ENCODE measurements at regions not wholly inside any gene's neighbourhood (a gene's known extent, or its start where the extent isn't known, plus 50 kb on each side); places are given as distances from the start of the nearest gene placed in this dataset.
A peak's percentile ranks its signal among the peaks of the same experiment; 100 is the strongest.

DNA sequence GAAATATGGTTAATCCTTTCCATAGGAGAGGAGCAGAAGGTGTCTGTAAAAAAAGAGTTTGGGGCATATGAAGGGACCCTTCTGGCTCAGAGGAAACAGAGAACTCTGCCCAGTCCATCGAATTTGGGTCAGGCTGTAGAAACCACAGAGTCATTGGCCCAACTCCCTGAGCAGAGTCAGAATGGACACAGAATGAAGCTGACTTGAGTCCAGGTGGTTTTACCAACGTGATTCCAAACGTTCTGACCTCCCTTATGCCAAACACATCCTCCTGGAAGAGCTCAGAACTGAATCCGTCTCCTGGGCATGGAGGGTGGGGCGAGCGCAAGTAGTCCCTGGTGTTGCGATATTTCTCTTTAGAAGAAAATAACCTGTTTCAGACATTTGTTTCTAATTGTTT lies 138.8 kb downstream of the DAD1 start:
- Histone ChIP-seq H3K27me3 (ENCODE audit: control insufficient read depth, insufficient read depth, low read length) (no peaks in the 10 kb centered on the region), H3K4me3 (ENCODE audit: low read length) (no peak overlapping the region), H3K4me1 (ENCODE audit: control insufficient read depth, insufficient read depth, low read length) (no peaks in the 10 kb centered on the region), H3K9me3 (ENCODE audit: control insufficient read depth, low read depth, low read length) (no peaks in the 10 kb centered on the region), H3K27ac (ENCODE audit: low read length) (no peak overlapping the region), H3K36me3 (ENCODE audit: control insufficient read depth, insufficient read depth, low read length) (no peaks in the 10 kb centered on the region)
- no CpG with 5 or more reads among the region's 7 CpGs for WGBS (ENCODE audit: insufficient coverage, low lambda C conversion rate)
- no peak for DNase-seq

GRCh38 chr14:22449600-22449905 lies 139.5 kb downstream of the DAD1 start:
- DNase-seq = no peak
- H3K4me3 ChIP-seq (ENCODE audit: low read length) = no peak overlapping the region
- H3K4me1 ChIP-seq (ENCODE audit: control insufficient read depth, insufficient read depth, low read length) = no peaks in the 10 kb centered on the region
- WGBS (ENCODE audit: insufficient coverage, low lambda C conversion rate) = no CpG with 5 or more reads among the region's 2 CpGs
- no peaks in the 10 kb centered on the region for H3K27me3 ChIP-seq (ENCODE audit: control insufficient read depth, insufficient read depth, low read length)
- H3K27ac ChIP-seq (ENCODE audit: low read length) = no peak overlapping the region
- no peaks in the 10 kb centered on the region for H3K36me3 ChIP-seq (ENCODE audit: control insufficient read depth, insufficient read depth, low read length)
- no peaks in the 10 kb centered on the region for H3K9me3 ChIP-seq (ENCODE audit: control insufficient read depth, low read depth, low read length)

GRCh38 chr14:22448905-22449599 lies 140.0 kb downstream of the DAD1 start:
- H3K27me3 ChIP-seq (ENCODE audit: control insufficient read depth, insufficient read depth, low read length) = no peaks in the 10 kb centered on the region
- no peak for DNase-seq
- no peak overlapping the region for H3K4me3 ChIP-seq (ENCODE audit: low read length)
- H3K4me1 ChIP-seq (ENCODE audit: control insufficient read depth, insufficient read depth, low read length) = no peaks in the 10 kb centered on the region
- no peak overlapping the region for H3K27ac ChIP-seq (ENCODE audit: low read length)
- WGBS (ENCODE audit: insufficient coverage, low lambda C conversion rate) = 88% methylated on average over 1 of the region's 4 CpGs
- H3K9me3 ChIP-seq (ENCODE audit: control insufficient read depth, low read depth, low read length) = no peaks in the 10 kb centered on the region
- no peaks in the 10 kb centered on the region for H3K36me3 ChIP-seq (ENCODE audit: control insufficient read depth, insufficient read depth, low read length)

GRCh38 chr14:22448035-22448904 lies 140.8 kb downstream of the DAD1 start:
- no peak for DNase-seq
- no peak overlapping the region for H3K4me3 ChIP-seq (ENCODE audit: low read length)
- H3K9me3 ChIP-seq (ENCODE audit: control insufficient read depth, low read depth, low read length) = no peaks in the 10 kb centered on the region
- H3K27ac ChIP-seq (ENCODE audit: low read length) = no peak overlapping the region
- WGBS (ENCODE audit: insufficient coverage, low lambda C conversion rate) = no CpG with 5 or more reads among the region's 10 CpGs
- H3K36me3 ChIP-seq (ENCODE audit: control insufficient read depth, insufficient read depth, low read length) = no peaks in the 10 kb centered on the region
- no peaks in the 10 kb centered on the region for H3K4me1 ChIP-seq (ENCODE audit: control insufficient read depth, insufficient read depth, low read length)
- H3K27me3 ChIP-seq (ENCODE audit: control insufficient read depth, insufficient read depth, low read length) = no peaks in the 10 kb centered on the region

- no peaks in the 10 kb centered on the region for H3K9me3 ChIP-seq (ENCODE audit: control insufficient read depth, low read depth, low read length)
- DNase-seq = no peak
- no peaks in the 10 kb centered on the region for H3K4me1 ChIP-seq (ENCODE audit: control insufficient read depth, insufficient read depth, low read length)
- no peaks in the 10 kb centered on the region for H3K27me3 ChIP-seq (ENCODE audit: control insufficient read depth, insufficient read depth, low read length)
- no peak overlapping the region for H3K4me3 ChIP-seq (ENCODE audit: low read length)
- no CpG with 5 or more reads among the region's 3 CpGs for WGBS (ENCODE audit: insufficient coverage, low lambda C conversion rate)
- no peaks in the 10 kb centered on the region for H3K36me3 ChIP-seq (ENCODE audit: control insufficient read depth, insufficient read depth, low read length)
- no peak overlapping the region for H3K27ac ChIP-seq (ENCODE audit: low read length)
Measured at GRCh38 chr14:22438742-22439141, 150.3 kb downstream of the DAD1 start.

DNA sequence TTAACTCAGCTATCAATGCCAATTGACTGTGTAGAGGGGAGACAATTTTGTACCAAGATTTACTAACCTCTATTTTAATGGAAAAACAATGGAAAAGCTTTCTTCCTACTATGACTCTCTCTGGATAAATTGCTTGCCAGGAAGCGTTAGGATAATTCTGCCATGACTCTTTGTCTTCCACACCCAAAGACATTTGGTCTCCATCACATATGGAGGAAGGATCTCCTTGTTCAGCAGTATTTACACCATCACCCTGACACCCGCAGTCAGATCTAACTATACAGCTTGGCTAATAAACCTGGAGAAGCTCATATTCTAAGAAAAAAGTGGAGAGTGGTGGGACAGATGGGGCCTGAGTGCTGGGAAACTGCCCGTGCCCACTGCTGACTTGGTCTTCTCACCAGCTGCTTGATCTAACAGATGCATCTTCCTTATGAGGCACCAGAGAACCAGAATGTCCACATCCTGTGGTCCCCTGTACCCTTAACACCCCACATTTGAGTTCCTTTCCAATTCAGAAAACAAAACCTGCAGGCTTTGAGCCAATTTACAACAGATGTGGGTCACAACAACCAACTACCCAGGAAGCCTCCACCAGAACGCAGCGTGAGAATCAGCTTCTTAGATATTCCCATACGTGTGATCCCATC lies 154.0 kb downstream of the DAD1 start:
- no peaks in the 10 kb centered on the region for H3K27me3 ChIP-seq (ENCODE audit: control insufficient read depth, insufficient read depth, low read length)
- H3K27ac ChIP-seq (ENCODE audit: low read length) = no peak overlapping the region
- DNase-seq = no peak
- WGBS (ENCODE audit: insufficient coverage, low lambda C conversion rate) = 100% methylated on average over 1 of the region's 6 CpGs
- no peaks in the 10 kb centered on the region for H3K4me1 ChIP-seq (ENCODE audit: control insufficient read depth, insufficient read depth, low read length)
- no peaks in the 10 kb centered on the region for H3K36me3 ChIP-seq (ENCODE audit: control insufficient read depth, insufficient read depth, low read length)
- H3K9me3 ChIP-seq (ENCODE audit: control insufficient read depth, low read depth, low read length) = no peaks in the 10 kb centered on the region
- no peak overlapping the region for H3K4me3 ChIP-seq (ENCODE audit: low read length)

DNA sequence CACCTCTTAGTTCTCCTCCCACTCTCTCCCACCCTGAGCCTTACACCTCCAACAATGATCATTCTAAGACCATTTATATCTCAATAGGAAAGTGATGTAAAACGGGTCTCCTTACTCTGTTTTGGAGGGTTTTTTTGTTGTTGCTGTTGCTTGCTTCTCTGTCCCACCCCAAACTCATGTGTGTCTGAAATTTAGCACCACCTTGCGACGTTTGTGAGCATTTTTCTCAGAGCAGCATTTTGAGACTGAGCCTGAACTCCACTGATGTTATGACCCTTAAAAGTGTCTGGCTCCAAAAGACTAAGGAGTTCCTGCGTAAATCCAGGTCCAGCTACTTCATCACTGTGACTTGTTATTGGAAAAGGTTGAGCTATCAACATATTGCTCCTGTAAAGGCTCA lies 155.0 kb downstream of the DAD1 start:
- Histone ChIP-seq H3K27ac (ENCODE audit: low read length) (no peak overlapping the region), H3K36me3 (ENCODE audit: control insufficient read depth, insufficient read depth, low read length) (no peaks in the 10 kb centered on the region), H3K4me3 (ENCODE audit: low read length) (no peak overlapping the region), H3K27me3 (ENCODE audit: control insufficient read depth, insufficient read depth, low read length) (no peaks in the 10 kb centered on the region), H3K9me3 (ENCODE audit: control insufficient read depth, low read depth, low read length) (no peaks in the 10 kb centered on the region), H3K4me1 (ENCODE audit: control insufficient read depth, insufficient read depth, low read length) (no peaks in the 10 kb centered on the region)
- no CpG with 5 or more reads among the region's 4 CpGs for WGBS (ENCODE audit: insufficient coverage, low lambda C conversion rate)
- DNase-seq = no peak

- no peak for DNase-seq
- Histone ChIP-seq H3K36me3 (ENCODE audit: control insufficient read depth, insufficient read depth, low read length) (no peaks in the 10 kb centered on the region), H3K27me3 (ENCODE audit: control insufficient read depth, insufficient read depth, low read length) (no peaks in the 10 kb centered on the region), H3K4me1 (ENCODE audit: control insufficient read depth, insufficient read depth, low read length) (no peaks in the 10 kb centered on the region), H3K27ac (ENCODE audit: low read length) (no peak overlapping the region), H3K4me3 (ENCODE audit: low read length) (no peak overlapping the region), H3K9me3 (ENCODE audit: control insufficient read depth, low read depth, low read length) (no peaks in the 10 kb centered on the region)
- 60% methylated on average over 1 of the region's 4 CpGs for whole genome bisulfite sequencing (ENCODE audit: insufficient coverage, low lambda C conversion rate)
Measured at GRCh38 chr14:22433069-22433468, 156.0 kb downstream of the DAD1 start.

DNA sequence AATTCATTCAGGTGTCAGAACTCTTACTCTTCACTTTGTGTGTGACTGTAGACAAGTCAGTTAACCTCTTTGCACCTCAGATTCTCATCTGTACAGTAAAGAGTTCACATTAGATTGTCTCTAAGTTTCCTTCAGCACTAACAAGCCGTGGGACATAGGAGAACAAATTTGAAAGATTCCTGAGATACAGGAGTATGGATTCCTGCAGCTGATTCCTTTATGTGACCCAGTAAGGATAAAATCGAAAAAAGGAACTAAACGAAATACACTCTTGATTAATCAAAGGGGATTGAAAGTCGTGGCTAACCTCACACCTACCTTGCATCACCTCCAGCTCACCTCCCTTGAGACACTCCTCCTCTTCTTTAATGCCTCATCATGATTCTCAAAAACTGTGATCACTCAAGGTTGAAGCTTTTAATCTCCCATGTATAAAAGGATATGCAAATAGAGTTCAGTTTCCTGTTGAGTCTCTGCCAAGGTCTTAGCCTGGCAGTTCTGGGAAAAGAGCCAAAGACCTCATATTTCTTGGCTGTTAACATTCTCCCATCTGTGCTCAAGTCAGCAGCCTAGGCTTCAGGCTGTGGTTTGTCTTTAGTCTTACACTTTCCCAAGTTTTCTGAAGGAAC lies 156.6 kb downstream of the DAD1 start:
- no peaks in the 10 kb centered on the region for H3K27me3 ChIP-seq (ENCODE audit: control insufficient read depth, insufficient read depth, low read length)
- no peaks in the 10 kb centered on the region for H3K36me3 ChIP-seq (ENCODE audit: control insufficient read depth, insufficient read depth, low read length)
- H3K9me3 ChIP-seq (ENCODE audit: control insufficient read depth, low read depth, low read length) = no peaks in the 10 kb centered on the region
- 80% methylated on average over 1 of the region's 4 CpGs for WGBS (ENCODE audit: insufficient coverage, low lambda C conversion rate)
- DNase-seq = peak; percentile 35 to 72
- H3K4me3 ChIP-seq (ENCODE audit: low read length) = no peak overlapping the region
- H3K4me1 ChIP-seq (ENCODE audit: control insufficient read depth, insufficient read depth, low read length) = no peaks in the 10 kb centered on the region
- no peak overlapping the region for H3K27ac ChIP-seq (ENCODE audit: low read length)

GRCh38 chr14:22429546-22430294 lies 159.3 kb downstream of the DAD1 start:
- H3K36me3 ChIP-seq (ENCODE audit: control insufficient read depth, insufficient read depth, low read length) = no peaks in the 10 kb centered on the region
- no peak overlapping the region for H3K27ac ChIP-seq (ENCODE audit: low read length)
- no peak overlapping the region for H3K4me3 ChIP-seq (ENCODE audit: low read length)
- 80% methylated on average over 2 of the region's 7 CpGs for WGBS (ENCODE audit: insufficient coverage, low lambda C conversion rate)
- no peaks in the 10 kb centered on the region for H3K4me1 ChIP-seq (ENCODE audit: control insufficient read depth, insufficient read depth, low read length)
- no peaks in the 10 kb centered on the region for H3K9me3 ChIP-seq (ENCODE audit: control insufficient read depth, low read depth, low read length)
- H3K27me3 ChIP-seq (ENCODE audit: control insufficient read depth, insufficient read depth, low read length) = no peaks in the 10 kb centered on the region
- DNase-seq = no peak
